ENCODE measurements at regions not wholly inside any gene's neighbourhood (a gene's known extent, or its start where the extent isn't known, plus 50 kb on each side); places are given as distances from the start of the nearest gene placed in this dataset.

DNA sequence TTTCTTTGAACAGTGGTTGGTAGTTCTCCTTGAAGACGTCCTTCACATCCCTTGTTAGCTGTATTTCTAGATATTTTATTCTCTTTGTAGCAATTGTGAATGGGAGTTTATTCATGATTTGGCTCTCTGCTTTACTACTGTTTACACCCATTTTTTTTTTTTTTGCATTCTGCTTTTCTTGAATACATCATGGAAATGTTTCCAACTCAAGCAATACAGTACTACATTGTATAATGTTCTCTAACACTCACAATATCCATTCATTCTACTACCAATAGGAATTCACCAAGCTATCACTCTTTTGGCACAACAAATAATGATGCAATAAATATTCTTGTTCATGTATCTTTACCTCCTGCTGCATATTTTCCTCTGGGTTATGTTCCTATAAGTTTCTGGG is 801.7 kb downstream of the NTRK3 start:
- no peak for DNase-seq

- DNase-seq, result no peak
Observed at GRCh38 chr15:87450314-87450713, 806.2 kb downstream of the NTRK3 start.

DNA sequence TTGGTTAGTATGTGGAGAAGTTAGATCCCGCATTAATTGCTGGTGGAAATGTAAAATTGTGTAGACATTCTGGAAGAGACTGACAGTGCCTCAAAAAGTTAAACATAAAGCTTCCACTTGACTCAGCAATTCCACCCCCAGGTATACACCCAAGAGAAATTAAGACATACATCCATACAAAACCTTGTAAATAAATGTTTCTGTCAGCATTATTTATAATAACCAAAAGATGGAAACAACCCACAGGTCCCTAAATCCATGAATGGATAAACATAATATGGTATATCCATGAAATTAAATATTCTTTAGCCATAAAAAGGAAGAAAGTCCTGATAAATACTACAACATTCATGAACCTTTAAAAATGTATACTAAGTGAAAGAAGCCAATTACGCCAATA is 817.4 kb downstream of the NTRK3 start:
- no peak for DNase-seq

- DNase-seq, result no peak
Observed at GRCh38 chr15:87433871-87434270, 822.7 kb downstream of the NTRK3 start.

DNA sequence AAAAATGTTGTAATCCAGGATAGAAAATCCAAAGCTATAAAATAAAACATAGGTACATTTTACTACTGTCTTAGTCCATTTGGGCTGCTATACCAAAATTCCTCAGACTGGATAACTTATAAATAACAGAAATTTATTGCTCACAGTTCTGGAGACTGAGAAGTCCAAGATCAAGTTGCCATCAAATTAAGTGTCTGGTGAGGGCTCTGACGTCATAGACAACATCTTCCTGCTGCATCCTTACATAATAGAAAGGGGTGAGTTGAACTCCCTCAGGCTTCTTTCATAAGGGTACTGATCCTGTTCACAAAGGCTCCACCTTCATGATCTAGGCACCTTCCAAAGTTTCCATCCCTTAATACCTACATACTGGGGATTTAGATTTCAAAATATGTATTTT is 826.8 kb downstream of the NTRK3 start:
- DNase-seq, result no peak

GRCh38 chr15:87420017-87420416 is 836.5 kb downstream of the NTRK3 start:
- DNase-seq, result no peak

GRCh38 chr15:87419344-87419743 is 837.2 kb downstream of the NTRK3 start:
- no peak for DNase-seq

- no peak for DNase-seq
Observed at GRCh38 chr15:87416591-87417257, 839.8 kb downstream of the NTRK3 start.

DNA sequence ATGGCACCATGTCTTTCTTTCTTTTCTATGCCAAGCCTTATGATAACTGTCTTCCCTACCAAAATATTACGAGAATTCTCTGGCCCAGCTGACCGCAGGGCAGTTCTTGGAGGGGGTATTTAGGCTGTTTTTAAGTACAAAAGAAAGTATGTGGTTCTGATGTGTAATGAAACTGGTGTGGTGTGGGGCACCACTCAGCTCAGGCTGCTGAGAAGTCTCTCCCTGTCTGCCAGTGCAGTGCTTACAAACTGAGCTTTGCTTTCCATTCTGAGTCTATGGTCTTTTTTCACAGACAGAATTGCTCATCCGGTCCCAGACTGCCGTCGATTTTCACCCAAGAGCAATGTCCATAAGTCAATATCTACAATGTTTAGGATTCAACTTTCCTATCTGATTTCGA is 847.6 kb downstream of the NTRK3 start:
- no peak for DNase-seq

GRCh38 chr15:87403973-87404372 is 852.6 kb downstream of the NTRK3 start:
- no peak for DNase-seq

DNA sequence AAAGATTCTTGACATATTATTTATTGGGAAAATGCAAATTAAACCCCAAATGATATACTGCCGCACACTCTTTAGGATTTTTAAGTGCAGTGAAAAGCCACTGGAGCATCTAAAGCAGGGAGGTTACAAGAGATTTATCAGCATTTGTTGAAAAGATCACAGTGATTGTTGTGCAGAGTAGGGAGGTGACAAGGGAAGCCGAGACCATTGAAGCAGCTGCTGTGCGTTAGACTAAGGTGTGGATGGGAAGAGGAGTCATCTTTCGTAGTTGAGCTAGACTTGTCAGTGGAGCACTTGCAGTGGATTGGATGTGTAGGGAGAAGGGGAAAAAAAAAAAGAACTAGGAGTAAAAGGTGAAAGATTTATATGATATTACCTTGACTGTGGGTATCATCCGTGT is 854.6 kb downstream of the NTRK3 start:
- DNase-seq, result no peak

DNA sequence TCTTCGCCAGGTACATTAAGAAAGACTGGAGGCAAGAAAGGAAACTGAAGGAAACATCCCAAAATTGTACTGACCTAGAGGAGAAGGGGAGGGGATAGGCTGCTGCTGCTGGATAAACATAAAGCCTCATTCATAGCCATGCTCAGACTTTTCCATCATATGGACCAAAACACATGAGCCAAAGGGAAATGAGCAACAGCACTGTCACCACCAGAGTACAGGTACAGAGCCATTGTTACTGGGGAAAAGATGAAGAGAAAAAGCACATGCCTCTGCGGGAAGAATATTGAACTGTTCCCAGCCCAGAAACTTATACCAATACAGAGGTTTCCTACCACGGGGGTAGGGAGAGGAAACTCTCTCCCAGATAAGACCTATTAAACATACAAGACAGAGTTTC is 861.9 kb downstream of the NTRK3 start:
- no peak for DNase-seq

- DNase-seq, result no peak
Observed at GRCh38 chr15:87387766-87388165, 868.8 kb downstream of the NTRK3 start.

GRCh38 chr15:87374339-87374738 is 882.2 kb downstream of the NTRK3 start:
- DNase-seq, result no peak

- no peak for DNase-seq
Observed at GRCh38 chr15:87369269-87369668, 887.3 kb downstream of the NTRK3 start.

GRCh38 chr15:87368511-87368910 is 888.0 kb downstream of the NTRK3 start:
- DNase-seq, result no peak

DNA sequence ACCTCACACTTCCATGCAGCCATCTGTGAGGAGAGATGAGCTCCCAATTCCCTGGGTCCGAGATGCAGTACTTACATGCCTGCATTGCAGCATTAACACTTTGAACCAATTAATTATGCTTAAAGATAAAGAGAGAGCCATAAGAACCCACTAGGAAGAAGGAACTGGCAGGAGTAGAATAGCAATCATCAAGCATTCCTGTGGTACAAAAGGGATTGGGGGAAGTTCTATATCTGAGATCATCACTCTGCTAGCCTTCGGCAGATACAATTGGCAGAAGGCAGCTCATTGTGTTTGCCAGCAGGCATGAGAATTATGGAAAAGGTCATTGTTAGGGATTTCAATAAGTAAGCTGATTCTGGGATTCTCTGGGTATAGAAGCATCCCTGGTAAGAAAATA is 891.4 kb downstream of the NTRK3 start:
- no peak for DNase-seq

DNA sequence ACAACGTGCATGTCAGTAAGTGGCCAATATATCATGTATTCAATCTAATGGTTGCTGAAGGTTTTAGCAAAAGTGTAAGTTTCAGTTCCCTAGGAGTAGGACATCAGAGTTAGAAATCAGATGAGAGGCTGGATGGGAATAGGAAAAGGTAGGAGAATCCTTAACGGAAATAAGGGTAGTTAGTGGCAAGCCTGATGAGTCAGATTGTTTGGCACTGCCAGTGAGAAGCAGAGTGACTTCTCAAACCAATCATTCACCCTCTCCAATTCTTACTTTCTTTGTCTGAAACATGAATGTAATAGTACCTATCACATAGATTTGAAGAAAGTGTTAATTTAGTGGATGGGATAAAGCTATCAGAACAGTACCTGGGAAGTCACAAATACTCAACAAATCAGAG is 894.0 kb downstream of the NTRK3 start:
- no peak for DNase-seq

- no peak for DNase-seq
Observed at GRCh38 chr15:87357637-87358313, 898.8 kb downstream of the NTRK3 start.

DNA sequence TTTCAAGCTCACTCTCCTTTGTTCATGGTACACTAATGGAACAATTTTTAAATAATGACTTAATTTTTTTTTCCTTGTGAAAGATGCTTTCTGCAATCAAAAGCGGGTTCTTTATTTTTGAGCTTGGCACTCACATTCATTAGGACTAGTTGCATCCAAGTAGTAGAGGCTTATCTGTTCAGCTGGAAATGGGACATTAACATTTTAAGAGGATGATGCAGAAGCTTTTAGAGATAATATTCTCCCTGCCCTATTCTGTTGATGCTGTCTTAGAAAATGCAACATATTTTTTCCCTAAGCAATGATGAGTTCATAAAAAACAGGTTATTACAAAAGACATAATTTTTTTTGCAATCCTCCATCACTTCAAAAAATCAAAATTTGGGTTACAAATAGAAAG is 900.6 kb downstream of the NTRK3 start:
- no peak for DNase-seq

- DNase-seq, result no peak
Observed at GRCh38 chr15:87354661-87355410, 901.7 kb downstream of the NTRK3 start.

DNA sequence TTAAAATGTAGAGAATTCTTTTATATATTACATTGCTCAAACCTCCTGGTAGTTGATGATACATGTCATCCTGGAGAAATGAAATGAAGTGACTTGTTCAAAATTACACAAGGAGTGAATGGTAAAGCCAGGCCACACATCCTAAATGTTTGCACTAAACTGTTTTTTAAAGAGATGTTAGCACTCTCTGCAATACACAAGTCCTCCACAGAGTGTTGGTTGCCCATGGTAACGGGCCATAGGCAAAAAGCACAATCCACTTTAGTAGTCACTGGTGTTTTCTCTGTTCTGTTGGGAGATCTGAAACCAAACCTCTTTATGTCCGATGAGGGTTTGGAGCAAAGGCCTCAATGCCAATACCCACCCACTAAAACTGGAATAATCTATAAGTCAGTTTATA is 907.4 kb downstream of the NTRK3 start:
- DNase-seq, result no peak

DNA sequence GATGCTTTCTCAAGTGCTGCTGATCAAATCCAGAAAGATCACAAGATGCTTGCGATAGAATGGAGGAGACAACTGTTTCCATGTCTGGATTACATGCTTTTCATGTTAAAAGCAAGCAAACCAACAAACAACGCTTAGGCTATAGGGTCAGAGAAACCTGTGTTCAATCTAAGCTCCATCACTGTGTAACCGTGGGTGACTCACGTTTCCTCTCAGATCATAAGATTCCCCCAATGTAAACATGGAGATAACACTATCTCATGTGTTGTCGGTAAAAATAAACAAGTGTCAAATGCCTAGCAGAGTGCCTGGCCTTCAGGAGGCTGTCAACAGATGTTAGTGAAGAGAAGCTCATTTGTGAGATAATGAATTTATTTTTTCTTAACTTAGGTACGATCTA is 907.8 kb downstream of the NTRK3 start:
- no peak for DNase-seq

DNA sequence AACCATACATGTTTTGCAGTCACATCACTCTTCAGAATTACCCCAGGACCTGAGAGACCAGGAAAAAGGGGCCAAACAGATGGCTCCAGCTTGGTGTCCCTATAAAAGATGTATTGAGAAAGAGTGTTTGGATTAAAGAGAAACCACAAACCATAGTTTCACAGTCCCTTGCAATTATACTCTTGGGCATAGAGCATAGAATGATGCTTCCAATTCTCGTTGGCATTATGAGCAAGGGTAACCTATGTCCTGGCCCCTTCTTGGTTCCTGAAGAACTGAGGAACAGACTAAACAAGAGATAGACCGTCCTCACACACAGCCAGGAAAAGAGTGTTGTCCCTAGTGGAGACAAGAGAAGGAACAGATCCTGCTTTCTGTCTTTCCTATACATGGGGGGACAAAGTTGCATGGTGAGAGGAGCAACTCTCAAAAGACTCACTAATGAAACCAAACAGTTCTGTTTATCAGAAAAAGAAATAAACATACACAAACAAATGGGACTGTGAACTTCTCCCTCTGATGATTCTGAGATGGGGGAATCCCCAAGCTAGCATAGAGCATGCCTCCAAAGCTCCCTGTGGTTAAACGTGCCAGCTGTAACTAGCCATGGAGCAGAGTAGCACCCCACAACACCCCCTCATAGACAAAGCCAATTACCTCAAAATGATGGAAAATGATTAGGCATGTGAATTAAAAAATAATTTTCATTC is 908.6 kb downstream of the NTRK3 start:
- DNase-seq, result no peak
